ENCODE measurements at regions not wholly inside any gene's neighbourhood (a gene's known extent, or its start where the extent isn't known, plus 50 kb on each side); places are given as distances from the start of the nearest gene placed in this dataset.

GRCh38 chr2:64383016-64383591 lies 70.9 kb upstream of the LGALSL start:
- no peak for DNase-seq

GRCh38 chr2:64383881-64384280 lies 70.1 kb upstream of the LGALSL start:
- DNase-seq, result no peak

DNA sequence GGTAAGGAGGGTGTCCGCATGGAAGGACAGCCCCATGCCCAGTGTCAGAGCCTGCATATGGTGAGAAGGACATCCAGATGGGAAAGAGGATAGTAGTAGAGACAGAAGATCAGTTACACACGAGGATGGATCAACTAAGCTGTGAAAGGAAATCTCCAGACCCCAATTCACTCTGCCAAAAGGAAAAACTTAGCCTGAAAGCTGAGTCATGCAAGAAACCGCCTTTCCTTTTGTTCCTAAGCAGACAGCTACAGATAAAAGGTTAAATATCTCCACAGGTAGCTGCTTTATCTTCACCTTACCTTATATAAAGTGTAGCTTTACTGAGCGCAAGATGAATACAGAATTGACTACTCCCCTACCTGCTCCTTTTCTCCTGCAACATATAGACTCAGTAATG lies 67.3 kb upstream of the LGALSL start:
- DNase-seq, result no peak

GRCh38 chr2:64390586-64390985 lies 63.4 kb upstream of the LGALSL start:
- DNase-seq, result no peak

DNA sequence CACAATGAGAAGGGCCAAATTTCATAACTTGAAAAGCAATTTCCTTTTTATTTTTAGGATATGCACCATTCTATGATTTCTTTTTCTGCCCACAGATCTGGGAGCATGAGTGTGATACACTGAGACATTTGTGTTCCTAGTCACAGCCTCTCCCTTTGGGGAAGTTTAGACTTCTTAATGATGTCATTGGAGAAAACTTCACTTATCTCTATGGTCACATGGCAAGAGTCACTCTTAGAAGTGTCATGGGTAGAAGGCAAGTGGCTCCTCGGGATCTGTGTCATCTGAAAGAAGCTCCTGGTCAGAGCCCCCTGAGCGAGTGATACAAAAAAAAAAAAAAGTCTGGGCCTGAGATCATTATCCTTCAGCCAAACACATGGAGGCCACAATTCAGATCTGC lies 62.5 kb upstream of the LGALSL start:
- no peak for DNase-seq

DNA sequence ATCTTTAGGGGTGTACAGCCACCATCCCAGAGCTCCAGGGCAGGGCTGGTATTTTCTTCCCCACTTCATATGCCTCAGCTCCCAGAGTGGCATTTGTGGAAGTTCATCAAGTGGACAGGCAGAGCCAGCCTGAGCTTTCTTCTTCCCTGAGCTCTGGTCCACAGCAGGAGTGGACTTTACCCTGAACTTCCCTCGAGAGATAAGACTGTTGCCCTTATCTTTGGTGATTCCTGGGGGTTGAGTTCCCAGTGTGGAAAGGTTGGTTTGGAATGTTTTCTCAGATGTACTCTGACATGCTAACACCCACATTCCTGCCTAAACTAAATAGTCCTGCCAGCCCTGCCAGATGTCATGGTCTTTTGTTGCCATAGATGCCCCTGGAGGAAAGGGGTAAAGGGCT lies 62.0 kb upstream of the LGALSL start:
- no peak for DNase-seq

- no peak for DNase-seq
Measured at GRCh38 chr2:64392529-64392928, 61.4 kb upstream of the LGALSL start.

- DNase-seq, result no peak
Measured at GRCh38 chr2:64393383-64394010, 60.5 kb upstream of the LGALSL start.

DNA sequence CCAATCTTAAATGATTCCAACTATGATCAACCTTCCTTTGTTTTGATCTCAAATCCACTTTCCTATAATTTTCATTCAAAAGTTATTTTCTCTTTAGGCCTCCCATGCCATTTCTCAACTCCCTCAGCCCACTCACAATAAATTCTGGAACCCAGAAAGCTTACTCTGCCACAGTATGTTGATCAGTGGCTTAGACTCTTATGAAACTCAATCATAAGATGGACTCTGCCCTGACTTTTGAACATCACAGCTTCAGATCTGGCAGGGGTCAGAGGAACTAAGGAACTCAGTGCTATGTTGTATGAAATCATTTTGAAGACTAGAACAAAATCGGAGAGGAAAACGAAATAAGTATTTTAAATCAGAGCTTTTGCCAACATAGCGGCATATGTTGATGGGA lies 59.8 kb upstream of the LGALSL start:
- no peak for DNase-seq

GRCh38 chr2:64396001-64396400 lies 58.0 kb upstream of the LGALSL start:
- no peak for DNase-seq

DNA sequence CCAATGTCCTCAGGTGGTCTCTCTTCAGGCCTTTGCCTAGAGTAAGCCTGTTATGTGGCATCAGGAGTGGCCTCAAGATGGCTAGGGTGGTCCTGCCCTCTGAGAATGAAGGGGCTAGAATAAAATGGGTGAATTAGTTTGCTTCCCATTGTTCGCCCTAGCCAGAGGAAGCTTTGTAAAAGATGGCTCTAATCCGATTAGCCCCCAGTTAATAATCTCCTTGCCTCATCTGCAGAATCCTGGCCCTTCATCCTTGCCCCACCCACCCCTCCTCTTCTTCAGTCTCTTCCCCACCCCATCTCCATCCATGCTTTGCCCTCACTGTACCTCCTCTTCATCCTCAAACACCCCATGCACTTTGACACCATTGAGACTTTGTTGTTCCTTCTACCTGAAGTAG lies 57.4 kb upstream of the LGALSL start:
- no peak for DNase-seq

DNA sequence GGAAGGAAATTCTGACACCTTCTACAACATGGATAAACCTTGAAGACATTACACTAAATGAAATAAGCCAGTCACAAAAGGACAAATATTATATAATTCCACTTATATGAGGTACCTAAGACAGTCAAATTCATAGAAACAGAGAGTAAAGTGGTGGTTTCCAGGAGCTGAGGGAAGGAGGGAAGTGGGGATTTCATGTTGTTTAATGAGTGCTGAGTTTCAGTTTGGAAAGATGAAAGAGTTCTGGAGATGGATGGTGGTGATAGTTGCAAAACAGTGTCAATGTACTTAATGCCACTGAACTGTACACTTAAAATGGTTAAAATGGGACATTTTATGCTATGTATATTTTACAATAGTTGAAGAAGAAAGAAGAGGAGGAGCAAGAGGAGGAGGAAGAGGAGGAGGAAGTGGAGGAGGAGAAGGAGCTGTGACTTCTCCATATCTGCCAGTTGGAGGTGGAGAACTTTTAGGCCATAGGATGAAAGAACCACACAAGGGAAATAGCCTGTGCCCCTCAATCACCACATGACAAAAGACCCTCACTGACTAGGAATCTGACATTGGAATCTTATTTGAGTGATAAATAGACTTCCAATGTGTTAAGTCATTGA lies 55.3 kb upstream of the LGALSL start:
- no peak for DNase-seq

GRCh38 chr2:64399521-64399920 lies 54.4 kb upstream of the LGALSL start:
- no peak for DNase-seq

DNA sequence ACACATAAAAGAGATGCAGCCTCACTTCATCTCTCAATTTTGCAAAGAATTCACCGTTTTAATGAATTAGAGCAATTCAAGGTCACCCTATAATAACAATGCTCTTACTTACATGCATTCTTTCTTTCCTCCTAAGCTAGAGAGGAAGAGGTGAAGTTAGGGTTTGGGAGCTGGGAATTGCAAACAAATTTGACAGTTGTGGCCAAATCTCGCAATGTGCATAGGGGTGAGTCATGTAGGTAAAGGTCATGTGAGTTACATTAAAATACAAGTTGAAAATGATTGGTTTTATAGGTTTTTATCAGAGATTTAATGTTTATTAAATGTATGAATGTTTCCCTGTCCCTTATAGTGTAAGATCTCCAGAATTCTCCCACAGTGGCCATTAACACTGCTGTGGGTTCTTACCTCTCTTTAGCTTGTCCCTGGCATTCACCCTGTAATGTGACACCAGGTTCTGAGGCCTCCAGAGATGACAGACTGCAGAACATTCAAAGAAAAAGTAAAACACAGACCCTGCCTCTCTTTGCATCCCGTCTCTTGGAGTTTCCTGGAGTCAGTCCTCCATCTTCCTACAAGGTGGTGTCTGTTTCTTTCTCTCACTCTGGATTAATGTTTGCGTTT lies 53.7 kb upstream of the LGALSL start:
- no peak for DNase-seq

- no peak for DNase-seq
Measured at GRCh38 chr2:64400733-64401528, 53.0 kb upstream of the LGALSL start.

- peak; percentile 27 for DNase-seq
Measured at GRCh38 chr2:64401529-64401880, 52.5 kb upstream of the LGALSL start.

DNA sequence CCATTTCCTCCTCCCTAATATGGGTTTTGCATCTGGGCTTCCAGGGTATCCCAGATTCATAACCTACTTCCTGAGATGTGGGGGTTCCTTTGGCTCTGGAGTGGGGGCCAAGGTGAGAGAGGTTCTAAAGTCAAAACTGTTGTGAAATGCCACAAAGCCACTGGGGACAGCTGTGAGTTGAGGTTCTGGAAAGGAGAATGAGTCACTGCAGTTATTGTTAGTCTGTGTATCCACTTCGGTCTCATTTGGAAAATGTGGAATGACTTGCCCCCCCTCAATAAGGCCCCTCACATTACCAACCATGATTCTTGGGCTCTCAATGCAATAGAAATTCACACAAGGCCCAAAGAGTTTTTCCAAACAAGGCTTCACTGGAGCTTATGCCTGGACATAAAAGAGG lies 51.1 kb upstream of the LGALSL start:
- no peak for DNase-seq

- no peak for DNase-seq
Measured at GRCh38 chr2:64403426-64403825, 50.5 kb upstream of the LGALSL start.

DNA sequence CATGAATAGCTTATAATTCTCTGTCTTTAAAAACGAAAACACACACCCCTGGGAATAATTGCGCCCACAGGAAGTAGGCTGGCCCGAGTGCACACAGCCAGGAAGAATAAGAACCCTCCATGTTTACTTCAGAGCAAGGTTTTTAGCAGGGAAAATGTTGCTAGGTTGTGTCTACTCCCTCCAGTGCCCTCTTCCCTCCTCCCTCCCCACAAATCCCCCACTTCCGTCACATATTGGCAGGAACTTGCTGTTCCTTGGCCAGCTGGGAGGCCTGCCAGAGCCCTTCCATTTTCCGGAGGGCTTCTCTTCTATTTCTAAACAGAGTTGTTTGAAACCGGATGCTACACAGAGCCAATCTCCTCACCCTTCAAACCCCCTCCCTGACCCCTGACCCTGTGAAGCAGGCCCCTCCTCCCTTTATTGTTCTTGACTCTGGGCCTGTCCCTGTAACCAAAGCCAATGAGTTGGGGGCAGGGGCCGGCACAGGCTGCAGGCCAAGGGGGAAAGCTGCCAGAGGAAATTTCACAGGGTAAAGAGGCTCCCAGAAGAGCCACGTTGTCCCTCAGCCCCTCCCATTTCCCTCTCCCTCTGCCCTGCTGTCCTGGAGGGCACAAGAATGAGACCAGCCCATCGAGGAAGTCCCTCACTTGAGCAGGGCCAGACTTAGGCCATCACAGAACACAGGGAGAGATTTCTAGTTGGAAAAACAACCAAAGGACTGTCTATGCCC lies 49.8 kb upstream of the LGALSL start:
- DNase-seq, result no peak
